ENCODE measurements at regions not wholly inside any gene's neighbourhood (a gene's known extent, or its start where the extent isn't known, plus 50 kb on each side); places are given as distances from the start of the nearest gene placed in this dataset.
"Not testable (repeated sequence)": the region's sequence is repeated elsewhere in the genome, so short reads cannot be mapped to it uniquely, and the experiment has no call there.

DNA sequence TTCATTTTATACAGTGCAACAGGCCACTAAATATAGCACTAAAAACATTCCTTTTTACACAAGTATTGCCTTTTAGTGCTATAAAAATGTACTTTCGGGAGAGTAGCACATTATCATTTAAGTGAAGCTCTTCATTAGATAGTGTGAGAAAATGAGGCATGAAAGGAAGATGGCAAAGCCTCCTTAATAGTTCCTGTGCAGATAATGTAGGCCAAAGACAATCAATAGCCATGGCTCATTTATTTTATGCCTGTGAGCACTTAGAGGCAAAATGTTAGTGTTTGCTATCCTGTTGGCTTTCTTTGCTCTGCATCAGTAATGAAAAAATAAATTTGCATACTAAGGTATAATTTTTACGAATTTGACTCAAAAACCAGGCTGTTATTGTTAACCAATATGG, 929.5 kb upstream of the C9orf72 start:
- no peak for DNase-seq

GRCh38 chr9:28503573-28503972, 930.3 kb upstream of the C9orf72 start:
- DNase-seq, result no peak

DNA sequence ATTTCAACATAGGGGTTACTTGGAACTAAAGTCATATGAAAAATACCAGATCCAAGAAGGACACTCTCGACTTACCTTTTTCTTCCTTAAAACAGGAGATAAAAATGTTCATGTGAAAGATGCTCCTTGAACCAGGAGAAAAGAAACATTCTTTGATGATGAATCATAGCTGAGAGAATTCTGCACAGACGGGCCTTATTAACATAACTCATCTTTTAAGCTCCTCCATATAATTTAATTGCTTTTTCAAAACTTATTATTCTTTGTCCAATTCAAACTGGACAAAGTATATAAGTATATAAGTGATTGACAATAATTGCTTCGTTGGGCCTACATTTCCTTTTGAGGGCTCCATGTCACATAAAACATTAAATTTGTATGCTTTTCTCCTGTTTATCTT, 945.2 kb upstream of the C9orf72 start:
- DNase-seq, result no peak

DNA sequence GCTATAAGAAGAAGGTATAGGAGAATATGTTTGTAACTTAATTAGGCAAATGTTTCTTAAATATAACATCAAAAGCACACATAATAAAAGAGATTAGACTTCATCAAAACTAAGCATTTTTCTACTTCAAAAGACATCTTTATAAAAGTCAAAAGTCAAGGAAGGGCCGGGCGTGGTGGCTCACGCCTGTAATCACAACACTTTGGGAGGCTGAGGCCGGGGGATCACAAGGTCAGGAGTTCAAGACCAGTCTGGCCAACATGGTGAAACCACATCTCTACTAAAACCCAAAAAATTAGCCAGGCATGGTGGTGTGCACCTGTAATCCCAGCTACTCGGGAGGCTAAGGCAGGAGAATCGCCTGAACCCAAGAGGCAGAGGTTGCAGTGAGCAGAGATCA, 951.0 kb upstream of the C9orf72 start:
- not testable (repeated sequence) for DNase-seq

- no peak for DNase-seq
These were observed 954.8 kb upstream of the C9orf72 start for GRCh38 chr9:28528049-28528448.

DNA sequence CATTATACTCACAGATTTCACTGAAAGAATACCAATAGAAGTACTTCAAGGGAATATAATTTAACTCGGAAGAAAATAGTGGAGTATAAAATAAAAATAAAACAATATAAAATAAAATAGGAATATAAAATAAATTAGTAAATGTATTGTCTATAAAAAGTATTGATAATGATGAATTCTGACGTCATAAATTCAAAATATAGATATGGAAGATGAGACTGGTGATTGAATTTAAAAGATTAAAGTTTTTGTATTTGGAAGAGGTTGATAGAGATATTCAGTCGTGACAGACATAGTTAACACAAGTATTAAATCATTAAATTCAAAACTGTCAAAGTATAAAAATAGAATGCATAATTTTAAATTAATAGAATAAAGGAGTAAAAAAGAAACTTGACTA, 964.9 kb upstream of the C9orf72 start:
- no peak for DNase-seq

GRCh38 chr9:28539434-28540070, 966.3 kb upstream of the C9orf72 start:
- no peak for DNase-seq

DNA sequence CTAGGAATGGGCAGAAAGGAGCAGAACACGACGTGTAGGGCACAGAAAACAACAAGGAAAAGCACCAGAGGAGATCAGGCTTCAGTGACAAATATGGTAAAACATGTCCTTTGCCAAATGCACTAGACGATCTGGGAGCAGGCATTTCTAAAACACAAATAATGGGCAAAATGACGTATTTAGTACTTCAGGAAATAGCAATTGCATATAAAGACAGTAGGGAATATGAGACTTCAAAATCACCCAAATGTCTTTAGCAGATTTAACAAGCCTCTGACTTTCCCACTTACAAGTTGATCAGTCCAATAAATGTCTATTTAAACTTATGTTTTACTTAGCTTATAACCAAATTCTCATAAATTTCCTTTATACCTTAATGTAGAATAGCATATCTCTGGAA, 969.6 kb upstream of the C9orf72 start:
- no peak for DNase-seq

DNA sequence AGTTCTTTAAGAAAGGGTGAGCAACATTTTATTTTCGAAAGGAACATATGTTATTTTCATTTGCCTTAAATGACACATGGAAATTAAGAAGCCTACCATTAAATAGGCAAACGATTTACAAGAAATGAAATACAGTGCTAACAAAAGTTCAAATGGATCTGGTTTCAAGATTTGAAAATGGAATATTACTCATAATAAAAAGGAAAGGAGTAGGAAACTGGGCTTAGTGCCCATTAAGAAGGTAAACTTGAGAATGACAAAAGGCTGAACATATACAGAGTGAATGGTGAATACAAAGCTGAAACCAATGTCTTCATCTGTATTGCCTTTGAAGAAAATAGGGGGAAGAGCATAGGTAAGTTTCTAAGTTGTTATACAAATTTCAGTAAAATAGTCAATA, 974.2 kb upstream of the C9orf72 start:
- no peak for DNase-seq

DNA sequence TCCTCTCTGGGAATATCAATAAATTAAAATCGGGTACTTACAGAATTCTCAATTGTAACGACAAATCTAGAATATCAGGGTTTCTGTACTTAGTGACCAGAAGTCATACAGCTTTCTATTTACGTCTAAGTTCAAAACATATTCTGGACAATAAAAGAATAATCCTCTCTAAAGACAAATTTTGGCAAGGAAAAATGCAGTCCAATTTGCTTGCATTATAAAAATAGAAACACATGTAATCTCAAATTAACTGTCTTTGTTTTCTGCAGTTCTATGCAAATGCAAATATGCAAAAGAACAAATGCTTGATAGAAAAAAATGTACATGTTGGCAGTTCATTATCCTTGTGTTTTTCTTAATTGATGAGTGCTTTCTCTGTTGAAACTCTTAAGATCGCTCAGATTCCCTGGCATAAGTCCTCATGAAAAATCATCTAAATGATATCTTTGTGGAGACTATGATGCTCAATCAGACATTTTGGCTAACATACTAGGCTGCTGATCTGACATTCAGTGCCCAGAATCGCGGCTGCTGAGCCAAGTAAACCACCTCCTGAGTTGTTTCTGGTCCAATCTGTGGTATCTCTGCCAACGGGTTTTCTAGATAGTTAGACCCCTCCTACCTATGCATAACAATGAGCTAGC, 990.1 kb upstream of the C9orf72 start:
- no peak for DNase-seq

- DNase-seq, result no peak
These were observed 1010.6 kb upstream of the C9orf72 start for GRCh38 chr9:28583832-28584231.

DNA sequence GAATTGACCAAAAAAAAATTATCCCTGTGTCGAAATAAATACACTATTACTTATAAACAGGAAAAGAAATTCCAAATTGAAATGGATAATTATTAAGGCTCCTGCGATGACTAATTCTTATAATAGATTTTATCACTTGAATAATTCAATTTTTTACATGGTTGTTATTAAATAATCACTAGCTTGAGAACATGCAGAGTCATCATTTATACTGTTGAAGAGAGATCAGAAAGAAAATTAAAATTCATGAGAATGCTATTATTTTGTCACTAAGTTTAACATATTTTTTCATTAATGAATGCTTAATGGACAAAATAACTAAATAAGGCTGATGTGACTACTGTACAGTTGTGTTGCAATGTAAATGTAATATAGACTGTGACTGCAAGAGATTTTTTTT, 1011.3 kb upstream of the C9orf72 start:
- no peak for DNase-seq

DNA sequence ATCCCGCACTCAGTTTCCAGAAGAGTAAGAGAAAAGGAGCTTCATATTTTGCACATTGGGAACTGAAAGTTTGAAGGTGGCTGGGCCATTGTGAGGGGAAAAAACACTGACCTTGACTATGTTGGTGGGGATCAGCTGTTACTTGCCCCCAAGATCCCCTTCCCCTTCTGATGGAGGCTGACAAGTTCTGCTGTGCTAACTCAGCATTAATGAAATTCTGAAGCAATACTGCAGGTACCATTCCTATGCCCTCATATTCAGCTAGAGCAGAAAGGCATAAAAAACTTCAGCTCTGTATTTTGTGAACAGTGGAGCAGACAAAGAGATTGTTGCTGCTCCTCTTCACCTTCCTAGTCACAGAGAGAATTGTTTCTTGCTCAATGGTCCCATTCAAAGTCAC, 1013.8 kb upstream of the C9orf72 start:
- no peak for DNase-seq

- DNase-seq, result peak; percentile 42
These were observed 1025.1 kb upstream of the C9orf72 start for GRCh38 chr9:28598408-28598807.

- DNase-seq, result no peak
These were observed 1026.9 kb upstream of the C9orf72 start for GRCh38 chr9:28600226-28600625.

DNA sequence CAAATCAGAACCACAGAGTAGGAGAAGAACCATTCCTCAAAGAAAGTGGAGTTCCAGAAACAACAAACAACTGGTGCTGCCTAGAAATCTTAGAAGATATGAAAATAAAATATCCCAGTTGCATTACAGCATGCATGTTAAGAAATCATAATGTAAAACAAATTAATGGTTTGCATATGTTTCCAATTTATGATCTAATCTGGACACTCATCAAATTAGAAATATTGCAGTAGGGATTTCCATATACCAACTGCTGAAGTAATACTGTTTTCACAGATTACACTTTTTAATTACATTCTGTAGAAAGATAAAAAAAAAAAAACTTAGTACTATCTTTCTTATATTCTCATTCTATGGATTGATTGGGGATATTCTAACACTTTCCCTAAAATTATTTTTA, 1034.6 kb upstream of the C9orf72 start:
- no peak for DNase-seq

DNA sequence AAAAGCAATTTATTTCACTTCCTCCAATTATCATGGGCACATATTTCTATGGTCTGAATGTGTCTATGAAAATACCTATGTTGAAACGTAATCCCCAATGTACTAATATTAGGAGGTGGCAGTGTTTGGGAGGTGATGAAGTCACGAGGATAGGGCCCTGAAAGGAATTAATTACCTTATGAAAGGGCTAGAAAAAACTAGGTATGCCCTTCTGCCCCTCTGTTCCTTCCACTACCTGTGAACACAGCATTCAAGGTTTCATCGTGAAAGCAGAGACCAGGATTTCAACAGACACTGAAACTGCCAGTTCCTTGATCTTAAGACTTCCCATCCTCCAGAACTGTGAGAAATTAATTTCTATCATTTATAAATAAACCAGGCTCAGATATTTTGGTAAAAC, 1037.1 kb upstream of the C9orf72 start:
- no peak for DNase-seq

- no peak for DNase-seq
These were observed 1043.0 kb upstream of the C9orf72 start for GRCh38 chr9:28616310-28616709.

GRCh38 chr9:28620011-28620410, 1046.7 kb upstream of the C9orf72 start:
- no peak for DNase-seq

- no peak for DNase-seq
These were observed 1047.4 kb upstream of the C9orf72 start for GRCh38 chr9:28620661-28621060.

DNA sequence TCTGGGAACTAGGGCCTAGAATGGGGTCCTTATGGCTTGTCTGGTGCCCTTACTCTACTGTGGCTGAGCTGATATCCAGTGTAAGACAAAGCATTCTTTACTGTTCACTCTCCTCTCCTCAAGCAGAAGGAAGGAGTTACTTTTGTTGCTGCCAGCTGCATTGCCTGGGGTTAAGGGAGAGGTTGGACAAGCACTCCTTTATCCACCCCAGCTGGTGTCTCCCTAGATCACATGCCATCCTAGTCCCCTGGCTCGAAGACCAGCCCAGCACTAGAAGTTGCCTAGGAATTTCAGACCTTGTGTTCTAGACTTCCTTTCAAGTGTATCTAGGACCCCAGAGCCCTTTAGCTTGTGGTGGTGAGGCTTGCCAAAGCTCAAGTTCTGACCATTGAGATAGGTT, 1051.5 kb upstream of the C9orf72 start:
- no peak for DNase-seq

- no peak for DNase-seq
These were observed 1054.8 kb upstream of the C9orf72 start for GRCh38 chr9:28628031-28628430.

GRCh38 chr9:28648723-28649122, 1075.4 kb upstream of the C9orf72 start:
- no peak for DNase-seq

GRCh38 chr9:28650327-28650726, 1077.0 kb upstream of the C9orf72 start:
- no peak for DNase-seq

GRCh38 chr9:28651050-28651722, 1077.9 kb upstream of the C9orf72 start:
- DNase-seq, result no peak
